ENCODE measurements at regions not wholly inside any gene's neighbourhood (a gene's known extent, or its start where the extent isn't known, plus 50 kb on each side); places are given as distances from the start of the nearest gene placed in this dataset.

- no peak overlapping the region for H3K27ac ChIP-seq (ENCODE audit: low read length)
- H3F3A ChIP-seq (ENCODE audit: insufficient read depth, low read length, poor library complexity, severe bottlenecking) = no peaks in the 10 kb centered on the region
- TF ChIP-seq RAD21 (conservative IDR thresholded peaks at IDR 0.05) (no peak), POLR2AphosphoS5 (IDR thresholded peaks at IDR 0.05) (no peak), REST (IDR thresholded peaks at IDR 0.05; ENCODE audit: borderline replicate concordance) (no peak), TAF1 (IDR thresholded peaks at IDR 0.05; ENCODE audit: low read depth) (no peak), EP300 (conservative IDR thresholded peaks at IDR 0.05; ENCODE audit: poor library complexity, severe bottlenecking) (no peak), SMC3 (conservative IDR thresholded peaks at IDR 0.05; ENCODE audit: poor library complexity) (no peak), MXI1 (conservative IDR thresholded peaks at IDR 0.05; ENCODE audit: poor library complexity, severe bottlenecking) (no peak), EZH2 (IDR thresholded peaks at IDR 0.05; ENCODE audit: borderline replicate concordance, insufficient read depth, low read length, poor library complexity, severe bottlenecking) (no peak)
- TF ChIP-seq, protein P1, sequence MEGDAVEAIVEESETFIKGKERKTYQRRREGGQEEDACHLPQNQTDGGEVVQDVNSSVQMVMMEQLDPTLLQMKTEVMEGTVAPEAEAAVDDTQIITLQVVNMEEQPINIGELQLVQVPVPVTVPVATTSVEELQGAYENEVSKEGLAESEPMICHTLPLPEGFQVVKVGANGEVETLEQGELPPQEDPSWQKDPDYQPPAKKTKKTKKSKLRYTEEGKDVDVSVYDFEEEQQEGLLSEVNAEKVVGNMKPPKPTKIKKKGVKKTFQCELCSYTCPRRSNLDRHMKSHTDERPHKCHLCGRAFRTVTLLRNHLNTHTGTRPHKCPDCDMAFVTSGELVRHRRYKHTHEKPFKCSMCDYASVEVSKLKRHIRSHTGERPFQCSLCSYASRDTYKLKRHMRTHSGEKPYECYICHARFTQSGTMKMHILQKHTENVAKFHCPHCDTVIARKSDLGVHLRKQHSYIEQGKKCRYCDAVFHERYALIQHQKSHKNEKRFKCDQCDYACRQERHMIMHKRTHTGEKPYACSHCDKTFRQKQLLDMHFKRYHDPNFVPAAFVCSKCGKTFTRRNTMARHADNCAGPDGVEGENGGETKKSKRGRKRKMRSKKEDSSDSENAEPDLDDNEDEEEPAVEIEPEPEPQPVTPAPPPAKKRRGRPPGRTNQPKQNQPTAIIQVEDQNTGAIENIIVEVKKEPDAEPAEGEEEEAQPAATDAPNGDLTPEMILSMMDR (IDR thresholded peaks at IDR 0.05; ENCODE audit: poor library complexity, severe bottlenecking) = no peak
- no peak overlapping the region for H3K4me2 ChIP-seq (ENCODE audit: low read length)
- no peak overlapping the region for H2AFZ ChIP-seq (ENCODE audit: low read depth, low read length)
- no peaks in the 10 kb centered on the region for H3K9me3 ChIP-seq (ENCODE audit: low read length)
- no peaks in the 10 kb centered on the region for H3K27me3 ChIP-seq (ENCODE audit: insufficient read depth, low read depth, low read length)
- no peaks in the 10 kb centered on the region for H3K9me2 ChIP-seq (ENCODE audit: insufficient read depth, low read length)
- no peak overlapping the region for H3K9ac ChIP-seq (ENCODE audit: low read length)
- H3K4me3 ChIP-seq (ENCODE audit: low read length) = no peak overlapping the region
- H3K79me2 ChIP-seq (replicated peaks; ENCODE audit: insufficient read depth, low read length) = no peaks in the 10 kb centered on the region
- no peaks in the 10 kb centered on the region for H4K20me1 ChIP-seq (ENCODE audit: insufficient read depth)
- no peaks in the 10 kb centered on the region for H3K36me3 ChIP-seq (ENCODE audit: insufficient read depth, low read length)
Measured at GRCh38 chr1:4973341-4973740, 318.9 kb downstream of the AJAP1 start.

DNA sequence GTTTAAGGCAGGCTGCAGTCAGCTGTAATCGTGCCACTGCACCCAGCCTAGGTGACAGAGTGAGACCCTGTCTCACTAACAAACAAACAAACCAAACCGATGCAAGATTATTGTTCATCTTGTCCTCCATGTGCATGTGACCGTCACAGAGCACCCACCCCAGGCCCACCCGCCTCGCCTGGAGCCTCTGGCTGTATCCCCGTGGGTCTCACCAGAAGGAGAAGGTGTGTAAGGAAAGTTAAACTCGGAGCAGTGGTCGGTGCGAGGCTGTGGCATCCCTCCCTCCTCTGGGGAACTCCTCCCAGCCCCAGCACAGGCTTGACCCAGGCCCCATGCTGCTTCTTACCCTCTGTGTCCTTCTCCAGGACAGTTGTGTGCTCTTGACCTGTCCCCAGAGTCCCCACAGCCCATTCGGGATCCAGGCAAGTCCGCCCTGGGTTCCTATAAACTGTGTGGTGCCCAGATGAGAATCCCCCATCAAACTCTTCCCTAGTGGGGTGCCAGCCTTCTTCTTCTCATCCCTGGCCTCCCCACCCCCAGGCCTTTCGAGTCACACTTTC lies 318.4 kb downstream of the AJAP1 start:
- no peaks in the 10 kb centered on the region for H3K9me3 ChIP-seq (ENCODE audit: low read length)
- TF ChIP-seq EP300 (conservative IDR thresholded peaks at IDR 0.05; ENCODE audit: poor library complexity, severe bottlenecking) (no peak), RAD21 (conservative IDR thresholded peaks at IDR 0.05) (no peak)
- H3K4me3 ChIP-seq (ENCODE audit: low read length) = no peak overlapping the region
- no peaks in the 10 kb centered on the region for H3F3A ChIP-seq (ENCODE audit: insufficient read depth, low read length, poor library complexity, severe bottlenecking)
- no peak overlapping the region for H2AFZ ChIP-seq (ENCODE audit: low read depth, low read length)
- no peaks in the 10 kb centered on the region for H4K20me1 ChIP-seq (ENCODE audit: insufficient read depth)
- H3K9ac ChIP-seq (ENCODE audit: low read length) = no peak overlapping the region
- no peaks in the 10 kb centered on the region for H3K9me2 ChIP-seq (ENCODE audit: insufficient read depth, low read length)
- H3K4me2 ChIP-seq (ENCODE audit: low read length) = no peak overlapping the region
- H3K27ac ChIP-seq (ENCODE audit: low read length) = no peak overlapping the region
- no peaks in the 10 kb centered on the region for H3K27me3 ChIP-seq (ENCODE audit: insufficient read depth, low read depth, low read length)
- no peaks in the 10 kb centered on the region for H3K36me3 ChIP-seq (ENCODE audit: insufficient read depth, low read length)
- no peaks in the 10 kb centered on the region for H3K79me2 ChIP-seq (replicated peaks; ENCODE audit: insufficient read depth, low read length)
